Activated CD4-positive, CD25-positive, alpha-beta regulatory T cell treated with anti-CD3 and anti-CD28 coated beads, Interleukin-2, amount 50 U/mL, for 72 hours (primary cell): ENCODE measurements at regions not wholly inside any gene's neighbourhood (a gene's known extent, or its start where the extent isn't known, plus 50 kb on each side); places are given as distances from the start of the nearest gene placed in this dataset.
"Not testable (repeated sequence)": the region's sequence is repeated elsewhere in the genome, so short reads cannot be mapped to it uniquely, and the experiment has no call there.

Experiments
- DNase-seq: peaks from one replicate; pipeline ENCODE4 v3.0.0; 2021

- no peak for DNase-seq
Measured at GRCh38 chr16:6836766-6837165, 495.9 kb upstream of the RBFOX1 start.

- no peak for DNase-seq
Measured at GRCh38 chr16:6835941-6836340, 496.7 kb upstream of the RBFOX1 start.

DNA sequence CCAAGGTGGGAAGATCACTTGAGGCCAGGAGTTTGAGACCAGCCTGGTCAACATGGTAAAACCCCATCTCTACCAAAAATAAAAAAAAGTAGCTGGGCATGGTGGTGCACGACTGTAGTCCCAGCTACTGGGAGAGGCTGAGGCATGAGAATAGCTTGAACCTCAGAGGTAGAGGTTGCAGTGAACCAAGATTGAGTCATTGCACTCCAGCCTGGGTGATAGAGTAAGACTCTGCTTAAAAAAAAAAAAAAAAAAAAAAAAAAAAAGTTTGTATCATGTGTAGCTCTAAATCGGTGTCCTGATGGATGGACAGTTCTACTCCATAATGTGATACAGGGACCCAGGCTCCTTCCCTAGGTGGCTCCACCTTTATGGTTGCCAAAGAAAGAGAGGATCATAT is 497.1 kb upstream of the RBFOX1 start:
- DNase-seq = no peak

DNA sequence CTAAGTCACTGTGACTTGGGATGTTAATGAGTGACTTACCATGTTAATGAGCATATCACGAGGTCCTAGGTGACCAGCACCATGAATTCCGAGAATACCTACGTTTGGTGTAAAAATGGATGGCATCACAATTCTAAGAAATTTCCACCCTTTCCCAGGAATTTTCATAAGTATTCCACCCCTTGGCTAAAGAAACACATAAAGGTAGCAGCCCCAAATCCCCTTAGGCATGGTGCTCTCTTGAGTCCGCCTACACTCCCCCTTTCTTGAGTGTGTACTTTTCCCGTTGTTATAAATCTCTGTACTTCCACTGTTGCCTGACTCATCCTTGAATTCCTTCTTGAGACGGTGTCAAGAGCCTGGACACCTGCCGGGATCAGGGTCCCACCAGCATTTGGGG is 504.0 kb upstream of the RBFOX1 start:
- DNase-seq = no peak

GRCh38 chr16:6827931-6828330 is 504.7 kb upstream of the RBFOX1 start:
- DNase-seq = no peak

GRCh38 chr16:6827267-6827666 is 505.4 kb upstream of the RBFOX1 start:
- no peak for DNase-seq

DNA sequence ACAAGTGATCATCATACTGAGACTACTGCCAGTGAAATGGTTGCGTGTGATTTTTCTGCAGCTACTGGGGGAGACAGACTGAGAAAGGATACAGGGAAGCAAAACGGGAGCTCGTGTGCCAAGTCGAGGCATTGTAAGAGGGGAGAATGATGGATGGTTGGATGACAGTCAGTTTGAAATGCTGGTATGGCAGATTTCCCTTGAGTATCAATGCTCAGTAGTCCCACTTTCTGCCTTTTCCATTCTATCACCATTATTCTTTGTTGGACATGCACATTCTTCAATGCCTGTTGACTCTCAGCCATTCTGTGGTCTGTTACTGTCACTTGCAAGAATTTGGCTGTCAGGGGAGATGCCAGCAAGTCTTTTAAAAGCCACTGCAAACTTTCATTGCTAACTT is 510.6 kb upstream of the RBFOX1 start:
- no peak for DNase-seq

DNA sequence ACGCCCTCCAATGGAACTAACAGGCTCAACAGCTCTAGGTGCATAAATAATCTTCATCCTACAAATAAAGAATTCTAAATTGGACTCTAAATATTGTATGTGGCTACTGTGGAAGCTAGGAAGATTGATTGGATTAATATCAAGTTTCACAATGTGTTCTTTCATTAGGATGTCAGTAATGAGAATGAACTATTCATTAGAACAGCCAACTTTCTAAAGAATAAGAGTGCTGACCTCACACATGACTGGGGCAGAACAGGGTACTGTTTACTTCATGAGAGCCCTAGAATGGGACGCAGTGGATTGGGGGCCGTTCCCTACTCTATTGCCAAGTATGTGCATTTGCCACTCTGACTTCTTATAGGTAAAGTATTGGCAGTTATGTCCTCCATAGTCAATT is 528.2 kb upstream of the RBFOX1 start:
- no peak for DNase-seq

GRCh38 chr16:6803176-6803575 is 529.5 kb upstream of the RBFOX1 start:
- DNase-seq = no peak

DNA sequence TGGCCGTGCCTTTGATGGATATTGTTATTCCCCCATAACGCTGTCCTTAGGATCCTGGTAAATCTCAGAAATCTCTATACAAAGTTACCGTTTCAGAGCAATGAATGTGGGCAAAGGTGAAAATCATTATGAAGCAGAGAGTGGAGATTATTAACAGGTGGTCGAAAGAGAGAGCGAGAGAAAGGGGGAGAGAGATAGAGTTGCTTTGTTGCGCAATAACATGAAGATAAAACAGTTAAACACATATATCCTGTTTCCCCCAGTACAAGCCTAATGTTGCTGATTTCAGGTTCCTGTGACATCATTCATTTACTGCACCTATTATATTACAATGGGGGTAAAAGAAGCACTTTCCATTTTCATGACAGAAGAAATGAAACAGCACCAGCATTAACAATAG is 535.4 kb upstream of the RBFOX1 start:
- no peak for DNase-seq

GRCh38 chr16:6777624-6778023 is 555.0 kb upstream of the RBFOX1 start:
- DNase-seq = no peak

DNA sequence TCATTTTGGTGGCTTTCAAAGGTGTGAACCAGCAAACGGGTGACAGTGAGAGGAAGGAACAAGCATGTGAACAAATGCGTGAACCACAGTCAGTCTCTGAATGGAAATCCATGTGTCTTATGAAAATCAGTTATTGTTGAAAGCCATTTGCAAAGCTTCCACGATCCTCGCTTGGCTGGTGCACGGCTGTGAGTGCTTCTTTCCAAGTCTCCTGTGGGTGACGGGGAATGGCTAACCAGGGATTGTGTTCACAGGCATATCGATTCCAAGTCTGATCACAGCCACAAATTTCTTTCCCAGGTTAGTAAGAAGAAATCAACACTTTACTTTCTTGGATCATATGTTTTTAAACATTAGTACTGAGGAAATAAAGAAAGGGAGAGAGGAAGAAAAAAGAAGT is 556.9 kb upstream of the RBFOX1 start:
- DNase-seq = no peak

- no peak for DNase-seq
Measured at GRCh38 chr16:6771956-6772355, 560.7 kb upstream of the RBFOX1 start.

DNA sequence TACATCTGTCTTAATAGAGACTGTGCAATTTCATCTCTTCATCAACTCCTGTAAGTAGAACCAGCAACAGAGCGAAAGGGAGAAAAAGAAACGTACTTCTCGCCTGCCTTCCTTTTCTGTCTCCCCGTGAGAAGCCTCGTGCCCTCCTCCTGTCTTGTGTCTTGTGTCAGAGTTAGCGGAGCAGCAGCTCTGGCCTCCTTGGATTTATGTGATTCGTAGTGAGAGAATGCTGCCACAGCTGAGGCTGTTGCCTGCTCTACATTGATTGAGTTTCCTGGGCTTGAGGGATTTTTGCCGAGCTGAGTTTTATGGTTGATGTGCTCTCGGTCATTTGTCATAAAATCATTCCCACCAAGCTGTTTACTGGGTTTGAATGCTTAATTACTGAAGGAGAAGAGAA is 579.1 kb upstream of the RBFOX1 start:
- no peak for DNase-seq

DNA sequence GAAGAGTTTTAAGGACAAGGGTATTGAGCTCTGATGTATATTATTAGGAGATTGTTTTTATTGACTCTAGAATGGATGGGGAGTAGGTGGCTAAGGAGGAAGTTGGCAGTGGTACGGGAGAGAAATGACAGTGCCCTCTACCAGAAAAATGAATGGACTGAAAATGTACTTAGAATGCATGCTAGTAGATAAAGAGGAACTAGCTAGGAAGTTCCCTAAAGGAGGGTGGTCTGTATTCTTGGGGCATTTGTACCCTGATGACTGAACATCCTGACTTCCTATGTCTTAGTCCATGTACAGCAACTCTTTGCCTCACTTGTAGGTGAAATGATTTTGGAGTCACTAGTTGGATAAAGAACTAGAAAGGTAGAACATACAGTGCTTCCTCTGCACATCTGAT is 581.5 kb upstream of the RBFOX1 start:
- DNase-seq = no peak

DNA sequence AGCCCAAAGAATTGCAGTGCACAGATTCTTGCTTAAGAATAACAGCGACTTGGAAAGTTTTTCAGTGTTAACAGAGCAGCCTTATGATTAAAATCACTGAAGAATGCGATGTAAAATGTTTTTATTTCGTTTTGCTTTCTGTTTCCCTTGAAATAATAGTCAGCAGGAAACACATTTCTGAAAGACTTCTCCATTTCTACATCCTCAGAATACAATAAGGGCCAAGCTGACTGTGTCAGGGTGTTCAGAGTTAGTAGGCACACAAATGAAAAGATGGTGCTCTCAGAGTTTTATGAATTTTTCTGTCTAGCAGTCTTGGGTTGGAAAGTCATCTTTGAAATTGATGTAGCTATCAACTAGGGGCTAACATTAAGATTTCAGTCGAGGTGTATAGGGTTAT is 582.9 kb upstream of the RBFOX1 start:
- no peak for DNase-seq

- not testable (repeated sequence) for DNase-seq
Measured at GRCh38 chr16:6736302-6736701, 596.3 kb upstream of the RBFOX1 start.

GRCh38 chr16:6735631-6736030 is 597.0 kb upstream of the RBFOX1 start:
- no peak for DNase-seq

GRCh38 chr16:6732166-6732565 is 600.5 kb upstream of the RBFOX1 start:
- no peak for DNase-seq

DNA sequence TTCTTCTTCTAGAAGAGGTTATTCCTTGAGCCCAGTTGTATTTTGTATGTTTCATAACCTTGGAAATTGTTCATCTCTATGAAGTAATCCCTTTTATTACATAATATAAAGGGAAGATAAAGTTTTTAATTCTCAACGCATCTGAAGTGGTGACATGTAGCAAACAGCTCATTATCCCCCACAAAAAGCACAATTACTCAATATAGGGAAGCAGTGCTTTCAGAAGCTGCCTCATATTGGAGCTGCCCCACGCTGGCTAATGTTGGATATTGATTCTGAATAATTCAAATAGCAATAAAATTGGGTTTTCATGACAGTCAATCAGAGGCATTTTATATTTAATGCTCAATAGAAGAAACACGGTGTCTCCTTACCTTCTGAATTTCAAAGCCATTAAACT is 604.3 kb upstream of the RBFOX1 start:
- no peak for DNase-seq

- DNase-seq = no peak
Measured at GRCh38 chr16:6726621-6727020, 606.0 kb upstream of the RBFOX1 start.

DNA sequence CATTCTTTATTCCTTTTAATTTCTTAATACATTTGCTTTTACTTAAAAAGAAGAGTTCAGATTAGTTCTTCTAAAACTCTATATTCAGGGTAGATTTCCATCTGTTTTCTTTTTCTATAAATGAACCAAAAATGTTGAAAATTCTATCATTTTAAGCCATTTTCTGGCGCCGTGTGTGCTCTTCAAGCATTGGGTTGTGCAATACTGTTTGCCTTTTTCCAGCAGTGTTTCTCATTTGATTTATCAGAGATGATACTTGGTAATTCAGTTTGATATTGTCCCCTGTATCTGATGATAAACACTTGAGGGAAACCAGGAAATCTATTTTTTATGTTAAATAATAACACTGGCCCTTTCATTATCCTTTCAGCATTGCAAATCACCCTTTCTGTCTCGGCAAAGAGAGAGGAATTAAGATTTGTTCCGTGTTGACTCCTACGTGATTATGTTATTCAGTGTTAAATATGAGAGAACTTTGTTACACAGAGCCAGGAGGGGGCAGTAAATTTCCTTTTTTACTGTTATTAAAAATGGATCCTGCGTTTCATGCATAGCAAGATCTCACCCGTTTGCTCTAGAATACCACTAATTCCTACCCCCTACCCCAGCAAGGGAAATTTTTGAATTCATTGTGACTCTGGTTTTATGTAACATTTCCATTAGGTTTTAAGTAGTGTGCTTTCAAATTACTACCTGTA is 606.9 kb upstream of the RBFOX1 start:
- DNase-seq = no peak

- not testable (repeated sequence) for DNase-seq
Measured at GRCh38 chr16:6725206-6725605, 607.4 kb upstream of the RBFOX1 start.

DNA sequence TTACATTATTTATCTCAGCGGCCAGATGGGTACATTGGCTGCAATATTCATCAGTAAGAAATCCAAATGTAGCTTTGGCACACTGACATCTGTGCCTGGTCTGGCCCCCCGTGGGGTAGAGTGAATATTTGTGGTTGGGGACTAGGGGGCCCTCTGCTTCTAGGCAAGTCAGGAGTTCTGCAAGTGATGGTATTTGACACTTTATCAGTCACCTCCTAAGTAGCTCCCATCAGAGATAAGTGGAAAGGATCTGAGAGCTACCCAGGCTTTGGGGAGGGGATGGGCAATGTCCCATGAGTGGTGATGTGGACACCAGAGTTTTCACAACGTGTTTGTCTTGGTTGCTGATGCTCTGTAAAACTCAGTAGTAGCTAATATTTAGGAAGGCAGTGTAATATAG is 609.9 kb upstream of the RBFOX1 start:
- no peak for DNase-seq

DNA sequence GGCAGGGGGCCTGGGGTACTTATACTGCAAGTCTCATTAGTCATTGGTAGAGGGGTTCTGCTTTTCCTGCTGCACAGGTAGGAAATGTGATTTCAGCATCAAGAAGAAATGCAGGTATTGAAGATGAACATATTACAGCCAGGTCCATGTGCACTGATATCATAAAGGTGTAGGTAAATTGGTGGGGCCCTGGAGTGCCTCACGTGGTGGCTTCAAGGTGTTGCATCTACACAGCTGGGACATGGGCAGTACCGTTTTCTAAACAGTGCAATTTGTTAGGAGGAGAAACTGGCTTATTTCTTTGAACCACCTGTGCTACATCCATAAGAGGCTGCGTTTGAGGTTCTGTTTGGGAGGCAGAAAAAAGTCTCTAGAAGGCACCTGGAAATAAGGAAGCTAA is 618.1 kb upstream of the RBFOX1 start:
- DNase-seq = no peak

DNA sequence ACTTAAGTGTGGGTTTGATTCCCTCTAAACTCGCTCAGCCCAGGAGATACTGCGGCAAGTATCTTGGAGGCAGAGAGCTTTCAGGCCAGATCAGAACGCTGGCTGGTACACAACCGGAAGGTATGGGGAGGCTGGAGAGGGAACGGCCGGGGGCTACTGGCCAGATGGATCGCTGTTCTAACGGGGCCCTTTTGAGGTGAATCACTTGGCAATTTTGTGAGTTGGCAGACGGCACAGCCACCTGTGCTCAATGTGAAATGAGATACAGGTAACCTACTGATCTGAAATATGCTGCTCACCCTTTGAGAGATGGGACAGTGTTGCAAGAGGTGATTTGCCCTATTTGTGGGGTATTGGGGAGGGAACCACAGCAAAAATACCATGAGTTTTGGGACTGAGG is 622.9 kb upstream of the RBFOX1 start:
- no peak for DNase-seq
